Activated CD8-positive, alpha-beta T cell treated with anti-CD3 and anti-CD28 coated beads for 36 hours (primary cell): ENCODE measurements at regions not wholly inside any gene's neighbourhood (a gene's known extent, or its start where the extent isn't known, plus 50 kb on each side); places are given as distances from the start of the nearest gene placed in this dataset.

Experiments
- ATAC-seq: fragments of 200-7000 bp; cut with Tn5 transposase; one replicate; pipeline ENCODE4 v1.10.0; 2021; ENCODE audit warnings: mild to moderate bottlenecking, moderate library complexity
- CTCF ChIA-PET: fragments of 350-600 bp; sonication (Branson Sonifier 250); formaldehyde crosslinking; loops from one replicate; lab custom pipeline; 2021; ENCODE audit warnings: antibody characterized with exemption; lab: Charles Lee
- POLR2A ChIA-PET: fragments of 350-600 bp; sonication (Branson Sonifier 250); formaldehyde crosslinking; loops from one replicate; lab custom pipeline; 2021; ENCODE audit warnings: antibody characterized with exemption; lab: Charles Lee
- DNase-seq: peaks from one replicate; pipeline ENCODE4 v3.0.0-alpha.2; 2020
- H3K27ac Mint-ChIP-seq: one replicate; pipeline ENCODE4 v1.8.0; 2021; ENCODE audit warnings: mild to moderate bottlenecking, mixed read lengths
- H3K27me3 Mint-ChIP-seq: one replicate; pipeline ENCODE4 v1.8.0; 2021; ENCODE audit warnings: mixed read lengths
- H3K36me3 Mint-ChIP-seq: one replicate; pipeline ENCODE4 v1.8.0; 2021; ENCODE audit warnings: low read depth, mixed read lengths
- H3K4me1 Mint-ChIP-seq: one replicate; pipeline ENCODE4 v1.8.0; 2021; ENCODE audit warnings: low read depth, mixed read lengths
- H3K4me3 Mint-ChIP-seq: one replicate; pipeline ENCODE4 v1.8.0; 2021; ENCODE audit warnings: mild to moderate bottlenecking, moderate library complexity, mixed read lengths
- H3K9me3 Mint-ChIP-seq: one replicate; pipeline ENCODE4 v1.8.0; 2021; ENCODE audit warnings: mixed read lengths
- intact Hi-C: fragments of 100-400 bp; cut with micrococcal nuclease; formaldehyde crosslinking; loops from one replicate; pipeline ENCODE4 v1.10.0; 2022
- TF ChIP-seq, protein P1 (sequence below): fragments of 200-600 bp; IDR thresholded peaks from one replicate; pipeline ENCODE4 v1.8.0; 2022; ENCODE audit warnings: antibody characterized with exemption, mild to moderate bottlenecking

DNA sequence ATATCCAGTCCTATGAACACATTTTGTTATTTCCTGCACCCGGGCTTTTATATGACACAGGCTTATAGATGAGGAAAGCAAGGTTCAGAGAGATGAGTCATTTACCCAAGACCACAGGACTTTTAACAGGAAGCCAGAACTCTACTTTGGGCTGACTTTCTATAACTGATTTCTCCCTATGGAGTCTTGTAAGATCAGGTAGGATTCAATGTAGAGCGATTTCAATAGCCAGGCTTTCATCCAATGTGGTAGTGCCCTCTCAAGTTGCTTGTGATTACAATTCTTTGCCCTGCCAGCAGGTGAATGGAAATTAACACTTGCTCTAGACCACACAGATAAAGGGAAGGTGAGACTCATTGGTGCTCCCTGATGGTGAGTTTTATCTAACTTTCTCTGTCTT lies 378.3 kb downstream of the INSC start:
- Mint-ChIP-seq H3K27me3 (no peaks in the 10 kb centered on the region), H3K4me3 (no peak overlapping the region), H3K27ac (no peak overlapping the region), H3K9me3 (no peaks in the 10 kb centered on the region), H3K36me3 (no peaks in the 10 kb centered on the region), H3K4me1 (no peaks in the 10 kb centered on the region)
- no peak for ATAC-seq
- DNase-seq, result no peak
- ChIA-PET POLR2A (no interaction called here), CTCF (no interaction called here)
- TF ChIP-seq, protein P1, sequence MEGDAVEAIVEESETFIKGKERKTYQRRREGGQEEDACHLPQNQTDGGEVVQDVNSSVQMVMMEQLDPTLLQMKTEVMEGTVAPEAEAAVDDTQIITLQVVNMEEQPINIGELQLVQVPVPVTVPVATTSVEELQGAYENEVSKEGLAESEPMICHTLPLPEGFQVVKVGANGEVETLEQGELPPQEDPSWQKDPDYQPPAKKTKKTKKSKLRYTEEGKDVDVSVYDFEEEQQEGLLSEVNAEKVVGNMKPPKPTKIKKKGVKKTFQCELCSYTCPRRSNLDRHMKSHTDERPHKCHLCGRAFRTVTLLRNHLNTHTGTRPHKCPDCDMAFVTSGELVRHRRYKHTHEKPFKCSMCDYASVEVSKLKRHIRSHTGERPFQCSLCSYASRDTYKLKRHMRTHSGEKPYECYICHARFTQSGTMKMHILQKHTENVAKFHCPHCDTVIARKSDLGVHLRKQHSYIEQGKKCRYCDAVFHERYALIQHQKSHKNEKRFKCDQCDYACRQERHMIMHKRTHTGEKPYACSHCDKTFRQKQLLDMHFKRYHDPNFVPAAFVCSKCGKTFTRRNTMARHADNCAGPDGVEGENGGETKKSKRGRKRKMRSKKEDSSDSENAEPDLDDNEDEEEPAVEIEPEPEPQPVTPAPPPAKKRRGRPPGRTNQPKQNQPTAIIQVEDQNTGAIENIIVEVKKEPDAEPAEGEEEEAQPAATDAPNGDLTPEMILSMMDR, result no peak
- intact Hi-C loops, result no loop called here

DNA sequence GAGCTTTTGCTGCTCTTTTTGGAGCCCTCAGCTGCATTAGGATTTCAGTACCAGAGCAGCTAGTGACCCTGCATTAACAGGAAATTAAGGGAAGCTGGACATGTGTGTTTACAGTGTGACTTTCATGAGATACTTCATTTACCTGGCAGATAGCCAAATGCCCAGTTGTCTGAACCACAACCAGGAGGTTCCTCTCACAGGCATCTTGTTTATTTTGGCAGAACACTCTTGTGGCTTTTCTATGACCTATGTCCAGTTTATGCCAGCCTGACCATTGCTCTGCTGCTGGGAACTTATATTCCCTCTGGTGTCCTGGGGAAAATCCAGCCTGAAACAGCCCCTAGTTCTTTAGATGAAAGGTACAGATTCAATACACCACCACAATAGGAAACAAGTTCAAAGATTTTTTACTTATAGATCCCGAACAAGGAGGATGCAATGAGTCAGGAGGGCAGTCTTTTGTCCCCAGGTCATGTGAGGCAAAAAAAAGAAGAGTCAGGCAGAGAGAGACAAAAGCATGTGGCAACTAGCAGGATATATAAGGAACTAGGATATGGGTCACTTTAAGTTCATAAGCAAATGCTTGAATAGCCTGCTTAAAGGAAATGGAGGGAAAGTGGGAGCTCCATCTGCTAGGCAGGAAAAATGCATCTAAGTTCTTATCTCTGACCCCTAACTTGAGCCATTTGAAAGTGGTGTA lies 379.3 kb downstream of the INSC start:
- H3K27me3 Mint-ChIP-seq, result no peaks in the 10 kb centered on the region
- intact Hi-C loops, result no loop called here
- DNase-seq, result no peak
- ChIA-PET POLR2A (no interaction called here), CTCF (no interaction called here)
- no peak overlapping the region for H3K27ac Mint-ChIP-seq
- TF ChIP-seq, protein P1, result no peak
- H3K4me1 Mint-ChIP-seq, result no peaks in the 10 kb centered on the region
- ATAC-seq, result no peak
- no peaks in the 10 kb centered on the region for H3K9me3 Mint-ChIP-seq
- H3K36me3 Mint-ChIP-seq, result no peaks in the 10 kb centered on the region
- no peak overlapping the region for H3K4me3 Mint-ChIP-seq

DNA sequence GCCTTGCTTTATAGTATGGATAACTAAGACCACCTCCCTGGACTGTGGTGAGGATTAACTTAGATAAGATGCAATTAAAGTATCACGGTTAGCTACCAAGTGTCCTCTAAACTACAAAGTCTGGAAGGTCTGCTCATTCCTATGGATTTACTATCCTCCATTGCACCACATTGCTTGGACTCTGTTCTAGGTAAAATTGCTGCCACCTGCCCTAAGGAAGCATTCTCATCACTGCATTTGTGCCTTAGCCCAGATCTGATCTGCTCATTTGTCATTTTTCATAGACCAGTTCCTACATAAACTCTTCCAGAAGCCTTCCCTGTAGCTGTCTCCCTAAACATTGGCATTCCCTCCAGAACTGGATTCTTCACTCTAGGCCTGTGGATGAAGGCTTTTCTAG lies 380.0 kb downstream of the INSC start:
- Mint-ChIP-seq H3K4me3 (no peak overlapping the region), H3K27me3 (no peaks in the 10 kb centered on the region), H3K36me3 (no peaks in the 10 kb centered on the region), H3K27ac (no peak overlapping the region), H3K4me1 (no peaks in the 10 kb centered on the region), H3K9me3 (no peaks in the 10 kb centered on the region)
- POLR2A ChIA-PET, result no interaction called here
- ATAC-seq (no peak), DNase-seq (no peak)
- TF ChIP-seq, protein P1, result no peak
- CTCF ChIA-PET, result no interaction called here
- intact Hi-C loops, result no loop called here

DNA sequence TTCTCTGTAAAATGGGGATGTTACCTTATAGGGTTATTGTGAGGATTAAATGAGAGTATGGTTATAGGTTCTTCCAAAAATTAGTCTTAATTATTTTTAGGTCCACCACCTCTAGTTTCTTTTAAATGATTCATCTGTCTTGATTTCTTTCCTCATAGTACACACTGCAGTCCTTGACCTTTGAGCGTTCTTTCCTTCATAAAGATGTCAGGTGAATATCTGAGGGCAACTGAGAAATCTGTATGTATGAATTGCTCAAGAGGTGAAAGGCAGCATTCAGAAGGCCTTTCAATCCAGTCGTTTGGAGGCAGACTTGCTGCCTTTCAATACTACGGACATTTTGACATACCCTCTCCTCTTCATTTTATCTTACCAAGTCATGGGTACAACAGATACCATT lies 380.7 kb downstream of the INSC start:
- DNase-seq (no peak), ATAC-seq (no peak)
- Mint-ChIP-seq H3K9me3 (no peaks in the 10 kb centered on the region), H3K36me3 (no peaks in the 10 kb centered on the region), H3K4me3 (no peak overlapping the region), H3K4me1 (no peaks in the 10 kb centered on the region), H3K27me3 (no peaks in the 10 kb centered on the region), H3K27ac (no peak overlapping the region)
- ChIA-PET CTCF (no interaction called here), POLR2A (no interaction called here)
- intact Hi-C loops, result no loop called here
- TF ChIP-seq, protein P1, result no peak

DNA sequence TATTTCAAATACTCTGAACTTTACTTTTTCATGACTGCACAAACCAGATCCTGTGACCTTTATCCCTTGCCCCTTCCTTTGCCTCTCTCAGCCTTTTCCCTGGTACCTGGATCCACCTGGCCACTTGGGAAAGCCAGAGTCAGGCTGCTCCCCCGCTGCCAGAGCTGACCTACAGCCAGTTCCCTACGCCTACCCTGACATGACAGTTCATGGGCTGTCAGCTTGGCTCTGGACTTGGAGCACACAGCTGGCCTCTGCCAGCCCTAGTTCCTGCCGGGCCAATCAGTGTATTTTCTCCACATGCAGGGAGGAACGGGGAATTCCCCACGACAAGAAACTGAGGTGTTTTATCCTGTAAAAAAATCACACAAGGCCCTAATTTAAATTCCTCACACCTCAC lies 382.6 kb downstream of the INSC start:
- ChIA-PET CTCF (no interaction called here), POLR2A (no interaction called here)
- H3K4me1 Mint-ChIP-seq, result no peaks in the 10 kb centered on the region
- no peak overlapping the region for H3K4me3 Mint-ChIP-seq
- no peaks in the 10 kb centered on the region for H3K36me3 Mint-ChIP-seq
- DNase-seq (no peak), ATAC-seq (no peak)
- H3K27ac Mint-ChIP-seq, result no peak overlapping the region
- no peaks in the 10 kb centered on the region for H3K27me3 Mint-ChIP-seq
- TF ChIP-seq, protein P1, result no peak
- H3K9me3 Mint-ChIP-seq, result no peaks in the 10 kb centered on the region
- intact Hi-C loops, result no loop called here
